ENCODE measurements at regions not wholly inside any gene's neighbourhood (a gene's known extent, or its start where the extent isn't known, plus 50 kb on each side); places are given as distances from the start of the nearest gene placed in this dataset.
"Not testable (repeated sequence)": the region's sequence is repeated elsewhere in the genome, so short reads cannot be mapped to it uniquely, and the experiment has no call there.

DNA sequence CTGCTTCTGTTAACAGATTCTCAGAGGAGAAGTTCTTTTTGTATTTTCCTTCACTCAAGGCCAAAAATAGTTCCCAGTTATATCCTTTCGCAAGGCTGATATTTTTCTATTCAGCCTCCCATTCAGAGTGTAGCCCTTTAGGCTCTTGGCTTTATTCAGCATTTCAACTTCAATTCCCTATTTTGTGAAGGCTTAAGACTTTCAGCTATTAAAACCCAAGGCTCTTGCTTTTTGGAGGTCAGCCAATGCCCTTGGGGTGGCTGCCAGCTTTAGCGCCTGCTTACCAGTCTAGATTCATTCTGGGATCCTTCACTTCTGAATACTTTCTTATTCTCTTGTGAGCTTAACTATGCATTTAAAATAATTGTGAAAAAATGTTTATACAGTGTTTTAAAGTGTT is 57.3 kb upstream of the ADGRA3 start:
- H3K27me3 ChIP-seq (replicated peaks; ENCODE audit: control insufficient read depth, insufficient read depth, low read length): no peaks in the 10 kb centered on the region
- H3K9me3 ChIP-seq (ENCODE audit: control insufficient read depth, low read length): peaks cover 11% of the 10 kb centered on the region
- H3K4me1 ChIP-seq (ENCODE audit: control insufficient read depth, insufficient read depth, low read length): no peaks in the 10 kb centered on the region
- no peak overlapping the region for H3K4me3 ChIP-seq (ENCODE audit: low read length)
- DNase-seq (ENCODE audit: low read depth): peak; percentile 3
- H3K36me3 ChIP-seq (ENCODE audit: control insufficient read depth, insufficient read depth, low read length, severe bottlenecking): no peaks in the 10 kb centered on the region
- no peak overlapping the region for H3K9ac ChIP-seq (ENCODE audit: low read length)

DNA sequence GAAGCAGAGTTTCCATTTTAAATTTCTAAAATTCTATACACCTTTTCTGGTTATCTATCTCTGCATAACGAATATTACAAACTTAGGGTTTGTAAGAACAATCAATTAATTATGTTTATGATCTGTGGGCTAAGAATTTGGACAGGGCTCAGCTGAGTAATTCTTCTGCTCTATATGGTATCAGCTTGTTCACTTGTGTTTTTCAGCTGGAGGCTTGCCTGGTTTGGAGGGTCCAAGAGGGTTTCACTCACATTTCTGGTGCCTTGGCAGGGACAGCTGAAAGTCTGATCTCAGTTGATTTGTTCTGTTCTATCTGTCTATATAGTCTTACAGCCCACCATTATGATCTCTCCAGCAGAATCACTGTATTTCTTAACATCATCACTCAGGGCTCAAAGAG is 57.8 kb upstream of the ADGRA3 start:
- Histone ChIP-seq H3K4me3 (ENCODE audit: low read length) (no peak overlapping the region), H3K9me3 (ENCODE audit: control insufficient read depth, low read length) (peaks cover 11% of the 10 kb centered on the region), H3K9ac (ENCODE audit: low read length) (no peak overlapping the region), H3K36me3 (ENCODE audit: control insufficient read depth, insufficient read depth, low read length, severe bottlenecking) (no peaks in the 10 kb centered on the region), H3K4me1 (ENCODE audit: control insufficient read depth, insufficient read depth, low read length) (no peaks in the 10 kb centered on the region), H3K27me3 (replicated peaks; ENCODE audit: control insufficient read depth, insufficient read depth, low read length) (no peaks in the 10 kb centered on the region)
- no peak for DNase-seq (ENCODE audit: low read depth)

DNA sequence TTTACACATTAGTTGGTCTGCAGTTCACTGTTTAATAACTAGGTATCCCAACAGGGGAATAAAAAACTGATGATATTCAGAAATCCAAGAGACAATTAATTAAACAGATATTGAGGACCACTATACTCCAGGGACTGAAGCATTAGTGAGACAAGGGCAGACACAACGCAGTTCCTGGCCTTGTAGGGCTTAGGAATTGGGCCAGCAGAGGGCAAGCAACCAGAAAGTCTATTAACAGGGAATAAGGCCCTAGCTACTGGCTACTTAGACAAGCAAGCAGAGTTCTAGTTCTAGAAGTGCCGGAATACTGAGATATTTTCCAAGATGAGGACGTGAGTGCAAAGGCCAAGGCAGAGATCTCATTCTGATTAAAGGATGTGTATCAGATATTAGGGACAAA is 58.6 kb upstream of the ADGRA3 start:
- no peak overlapping the region for H3K4me3 ChIP-seq (ENCODE audit: low read length)
- H3K27me3 ChIP-seq (replicated peaks; ENCODE audit: control insufficient read depth, insufficient read depth, low read length): no peaks in the 10 kb centered on the region
- DNase-seq (ENCODE audit: low read depth): no peak
- H3K9ac ChIP-seq (ENCODE audit: low read length): no peak overlapping the region
- no peaks in the 10 kb centered on the region for H3K36me3 ChIP-seq (ENCODE audit: control insufficient read depth, insufficient read depth, low read length, severe bottlenecking)
- H3K9me3 ChIP-seq (ENCODE audit: control insufficient read depth, low read length): peaks cover 8% of the 10 kb centered on the region
- no peaks in the 10 kb centered on the region for H3K4me1 ChIP-seq (ENCODE audit: control insufficient read depth, insufficient read depth, low read length)

DNA sequence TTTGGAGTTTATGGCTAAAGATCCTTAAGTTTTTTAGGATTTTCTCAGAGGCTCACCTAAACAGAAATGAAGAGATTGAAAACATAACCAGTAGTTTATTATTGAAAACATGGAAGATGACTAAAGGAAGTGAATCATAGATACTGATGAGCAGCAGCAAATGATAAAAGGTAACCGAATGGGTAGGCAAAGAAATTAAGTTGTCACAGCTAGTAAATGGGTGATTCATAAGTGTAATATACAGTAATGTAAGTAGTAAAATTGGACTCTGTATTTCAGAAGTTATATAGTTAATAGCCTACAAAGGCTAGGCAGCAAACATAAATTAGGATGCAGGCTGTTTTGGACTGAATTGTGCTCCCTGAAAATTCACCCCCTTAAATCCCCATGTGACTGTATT is 59.0 kb upstream of the ADGRA3 start:
- DNase-seq (ENCODE audit: low read depth): no peak
- H3K4me3 ChIP-seq (ENCODE audit: low read length): no peak overlapping the region
- peaks cover 4% of the 10 kb centered on the region for H3K9me3 ChIP-seq (ENCODE audit: control insufficient read depth, low read length)
- H3K4me1 ChIP-seq (ENCODE audit: control insufficient read depth, insufficient read depth, low read length): no peaks in the 10 kb centered on the region
- H3K27me3 ChIP-seq (replicated peaks; ENCODE audit: control insufficient read depth, insufficient read depth, low read length): no peaks in the 10 kb centered on the region
- no peaks in the 10 kb centered on the region for H3K36me3 ChIP-seq (ENCODE audit: control insufficient read depth, insufficient read depth, low read length, severe bottlenecking)
- no peak overlapping the region for H3K9ac ChIP-seq (ENCODE audit: low read length)

DNA sequence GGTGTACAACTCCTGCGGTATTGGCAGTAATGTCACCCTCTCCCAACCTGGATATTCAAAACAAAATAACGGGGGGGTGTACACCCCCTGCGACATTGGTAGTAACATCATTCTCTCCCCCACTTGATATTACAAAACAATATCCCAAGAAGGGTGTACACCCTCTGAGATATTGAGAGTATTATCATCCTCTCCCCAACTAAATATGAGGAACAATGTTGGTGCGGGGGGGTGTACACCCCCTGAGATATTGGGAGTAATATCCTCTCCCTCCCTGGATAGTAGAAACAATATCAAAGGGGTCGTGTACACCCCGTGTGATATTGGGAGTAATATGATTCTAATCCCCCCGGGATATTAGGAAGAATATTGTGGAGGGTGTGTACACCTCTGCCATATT is 71.4 kb upstream of the ADGRA3 start:
- Histone ChIP-seq H3K36me3 (ENCODE audit: control insufficient read depth, insufficient read depth, low read length, severe bottlenecking) (no peaks in the 10 kb centered on the region), H3K9me3 (ENCODE audit: control insufficient read depth, low read length) (no peaks in the 10 kb centered on the region), H3K9ac (ENCODE audit: low read length) (no peak overlapping the region), H3K4me1 (ENCODE audit: control insufficient read depth, insufficient read depth, low read length) (no peaks in the 10 kb centered on the region), H3K4me3 (ENCODE audit: low read length) (no peak overlapping the region), H3K27me3 (replicated peaks; ENCODE audit: control insufficient read depth, insufficient read depth, low read length) (no peaks in the 10 kb centered on the region)
- no peak for DNase-seq (ENCODE audit: low read depth)

DNA sequence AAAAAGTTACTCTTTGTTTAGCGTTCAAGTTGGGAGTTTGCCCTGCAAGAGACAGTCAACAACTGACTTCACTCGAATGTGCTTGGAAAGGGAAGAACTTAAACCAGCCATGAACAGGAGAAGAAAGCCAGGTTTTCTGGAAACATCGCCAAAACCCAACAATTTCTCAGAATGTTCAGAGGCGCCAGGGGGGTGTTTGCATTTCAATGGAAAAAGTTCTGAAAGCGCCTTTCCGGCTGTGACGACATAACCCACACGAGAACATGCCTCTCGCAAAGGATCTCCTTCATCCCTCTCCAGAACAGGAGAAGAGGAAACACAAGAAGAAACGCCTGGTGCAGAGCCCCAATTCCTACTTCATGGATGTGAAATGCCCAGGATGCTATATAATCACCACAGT is 78.1 kb upstream of the ADGRA3 start:
- Histone ChIP-seq H3K4me3 (ENCODE audit: low read length) (no peak overlapping the region), H3K27me3 (replicated peaks; ENCODE audit: control insufficient read depth, insufficient read depth, low read length) (peaks cover 4% of the 10 kb centered on the region), H3K9me3 (ENCODE audit: control insufficient read depth, low read length) (no peaks in the 10 kb centered on the region), H3K4me1 (ENCODE audit: control insufficient read depth, insufficient read depth, low read length) (no peaks in the 10 kb centered on the region), H3K9ac (ENCODE audit: low read length) (no peak overlapping the region), H3K36me3 (ENCODE audit: control insufficient read depth, insufficient read depth, low read length, severe bottlenecking) (no peaks in the 10 kb centered on the region)
- no peak for DNase-seq (ENCODE audit: low read depth)

DNA sequence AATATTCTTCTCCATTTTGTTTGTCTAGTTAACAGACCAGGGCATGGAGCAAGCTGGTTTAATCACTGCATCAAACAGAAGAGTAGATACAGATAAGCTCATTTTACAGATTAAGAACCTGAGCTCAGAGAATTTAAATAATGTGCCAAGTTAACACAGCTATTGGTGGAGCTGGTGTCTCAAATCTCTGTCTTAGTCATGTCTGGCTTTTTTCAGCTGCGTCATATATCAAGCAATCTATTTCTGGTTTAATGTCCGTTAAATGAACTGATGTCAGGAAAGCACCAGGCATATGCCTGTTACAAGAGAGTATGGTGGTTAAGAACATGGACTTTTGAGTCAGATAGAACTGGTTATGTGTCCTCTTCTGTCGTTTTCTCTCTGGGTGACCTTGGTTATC is 79.8 kb upstream of the ADGRA3 start:
- no peak for DNase-seq (ENCODE audit: low read depth)
- H3K27me3 ChIP-seq (replicated peaks; ENCODE audit: control insufficient read depth, insufficient read depth, low read length): peaks cover 4% of the 10 kb centered on the region

DNA sequence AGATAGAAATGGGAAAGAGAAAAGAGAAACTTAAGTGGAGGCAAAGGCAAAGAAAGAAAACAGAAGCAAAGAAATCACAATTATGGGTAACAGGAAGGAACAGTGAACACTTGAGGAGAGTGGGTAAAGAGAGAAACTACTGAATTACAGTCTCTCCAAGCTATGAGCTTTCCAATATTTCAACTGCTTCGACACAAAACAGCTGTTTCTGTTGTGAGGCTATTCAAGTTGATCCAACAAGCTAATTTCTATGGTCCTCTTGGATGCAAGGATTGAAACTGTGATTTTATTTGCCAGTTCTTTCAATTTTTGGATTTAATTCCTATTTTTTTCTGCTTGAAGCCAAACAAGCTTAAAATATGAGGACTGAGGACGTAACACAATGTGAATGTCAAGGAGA is 80.5 kb upstream of the ADGRA3 start:
- no peaks in the 10 kb centered on the region for H3K36me3 ChIP-seq (ENCODE audit: control insufficient read depth, insufficient read depth, low read length, severe bottlenecking)
- no peak overlapping the region for H3K4me3 ChIP-seq (ENCODE audit: low read length)
- H3K4me1 ChIP-seq (ENCODE audit: control insufficient read depth, insufficient read depth, low read length): no peaks in the 10 kb centered on the region
- H3K27me3 ChIP-seq (replicated peaks; ENCODE audit: control insufficient read depth, insufficient read depth, low read length): peaks cover 4% of the 10 kb centered on the region
- no peak overlapping the region for H3K9ac ChIP-seq (ENCODE audit: low read length)
- H3K9me3 ChIP-seq (ENCODE audit: control insufficient read depth, low read length): no peaks in the 10 kb centered on the region
- DNase-seq (ENCODE audit: low read depth): no peak

More for the DNA sequence above, 79.8 kb upstream of the ADGRA3 start:
- H3K36me3 ChIP-seq (ENCODE audit: control insufficient read depth, insufficient read depth, low read length, severe bottlenecking): no peaks in the 10 kb centered on the region
- H3K9ac ChIP-seq (ENCODE audit: low read length): no peak overlapping the region
- H3K9me3 ChIP-seq (ENCODE audit: control insufficient read depth, low read length): no peaks in the 10 kb centered on the region
- H3K4me1 ChIP-seq (ENCODE audit: control insufficient read depth, insufficient read depth, low read length): no peaks in the 10 kb centered on the region
- H3K4me3 ChIP-seq (ENCODE audit: low read length): no peak overlapping the region

DNA sequence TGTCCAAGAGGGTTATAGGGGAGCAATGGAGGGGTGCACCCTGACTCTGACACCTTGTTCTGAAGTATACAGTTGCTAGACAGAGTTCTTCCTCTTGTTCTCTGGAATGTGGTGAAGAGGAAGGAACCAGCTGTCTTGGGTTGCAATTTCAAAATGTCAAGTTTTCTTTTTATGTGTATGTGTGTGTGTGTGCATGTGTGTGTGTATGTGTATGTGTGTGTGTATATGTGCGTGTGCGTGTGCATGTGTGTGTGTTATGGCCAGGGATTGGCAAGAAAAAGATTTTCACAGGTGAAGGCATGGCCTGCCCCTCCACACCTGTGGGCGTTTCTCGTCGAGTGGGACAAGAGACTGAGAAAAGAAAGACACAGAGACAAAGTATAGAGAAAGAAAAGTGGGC is 81.6 kb upstream of the ADGRA3 start:
- H3K4me3 ChIP-seq (ENCODE audit: low read length): no peak overlapping the region
- peaks cover 4% of the 10 kb centered on the region for H3K27me3 ChIP-seq (replicated peaks; ENCODE audit: control insufficient read depth, insufficient read depth, low read length)
- no peaks in the 10 kb centered on the region for H3K9me3 ChIP-seq (ENCODE audit: control insufficient read depth, low read length)
- H3K9ac ChIP-seq (ENCODE audit: low read length): no peak overlapping the region
- H3K4me1 ChIP-seq (ENCODE audit: control insufficient read depth, insufficient read depth, low read length): no peaks in the 10 kb centered on the region
- DNase-seq (ENCODE audit: low read depth): no peak
- no peaks in the 10 kb centered on the region for H3K36me3 ChIP-seq (ENCODE audit: control insufficient read depth, insufficient read depth, low read length, severe bottlenecking)

DNA sequence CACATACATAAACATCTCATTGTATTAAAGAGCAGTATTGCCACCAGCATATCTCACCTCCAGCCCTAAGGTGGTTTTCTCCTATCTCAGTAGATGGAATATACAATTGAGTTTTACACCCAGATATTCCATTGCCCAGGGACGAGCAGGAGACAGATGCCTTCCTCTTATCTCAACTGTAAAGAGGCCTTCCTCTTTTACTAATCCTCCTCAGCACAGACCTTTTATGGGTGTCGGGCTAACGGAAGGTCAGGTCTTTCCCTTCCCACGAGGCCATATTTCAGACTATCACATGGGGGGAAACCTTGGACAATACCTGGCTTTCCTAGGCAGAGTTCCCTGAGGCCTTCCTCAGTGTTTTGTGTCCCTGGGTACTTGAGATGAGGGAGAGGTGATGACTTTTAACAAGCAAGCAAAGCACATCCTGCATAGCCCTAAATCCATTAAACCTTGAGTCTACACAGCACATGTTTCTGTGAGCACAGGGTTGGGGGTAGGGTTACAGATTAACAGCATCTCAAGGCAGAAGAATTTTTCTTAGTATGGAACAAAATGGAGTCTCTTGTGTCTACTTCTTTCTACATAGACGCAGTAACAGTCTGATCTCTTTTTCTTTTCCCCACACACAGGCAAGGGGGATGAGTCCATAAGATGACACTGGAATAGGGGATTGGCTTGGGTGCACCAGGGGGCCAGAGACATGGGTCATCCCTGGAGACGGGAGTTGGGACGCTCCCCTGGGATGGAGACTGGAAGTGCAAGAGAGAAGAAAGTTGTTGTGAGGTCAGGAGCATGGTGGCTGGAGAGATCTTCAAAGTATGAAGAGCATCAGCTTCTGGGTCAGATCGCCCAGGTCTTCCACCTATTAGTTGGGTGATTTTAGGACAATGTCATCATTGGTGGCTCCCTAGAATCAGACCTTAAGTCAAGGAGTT is 82.5 kb upstream of the ADGRA3 start:
- H3K9me3 ChIP-seq (ENCODE audit: control insufficient read depth, low read length); H3K4me3 ChIP-seq (ENCODE audit: low read length); DNase-seq (ENCODE audit: low read depth); H3K36me3 ChIP-seq (ENCODE audit: control insufficient read depth, insufficient read depth, low read length, severe bottlenecking); H3K4me1 ChIP-seq (ENCODE audit: control insufficient read depth, insufficient read depth, low read length); H3K27me3 ChIP-seq (replicated peaks; ENCODE audit: control insufficient read depth, insufficient read depth, low read length); H3K9ac ChIP-seq (ENCODE audit: low read length): not testable (repeated sequence)

DNA sequence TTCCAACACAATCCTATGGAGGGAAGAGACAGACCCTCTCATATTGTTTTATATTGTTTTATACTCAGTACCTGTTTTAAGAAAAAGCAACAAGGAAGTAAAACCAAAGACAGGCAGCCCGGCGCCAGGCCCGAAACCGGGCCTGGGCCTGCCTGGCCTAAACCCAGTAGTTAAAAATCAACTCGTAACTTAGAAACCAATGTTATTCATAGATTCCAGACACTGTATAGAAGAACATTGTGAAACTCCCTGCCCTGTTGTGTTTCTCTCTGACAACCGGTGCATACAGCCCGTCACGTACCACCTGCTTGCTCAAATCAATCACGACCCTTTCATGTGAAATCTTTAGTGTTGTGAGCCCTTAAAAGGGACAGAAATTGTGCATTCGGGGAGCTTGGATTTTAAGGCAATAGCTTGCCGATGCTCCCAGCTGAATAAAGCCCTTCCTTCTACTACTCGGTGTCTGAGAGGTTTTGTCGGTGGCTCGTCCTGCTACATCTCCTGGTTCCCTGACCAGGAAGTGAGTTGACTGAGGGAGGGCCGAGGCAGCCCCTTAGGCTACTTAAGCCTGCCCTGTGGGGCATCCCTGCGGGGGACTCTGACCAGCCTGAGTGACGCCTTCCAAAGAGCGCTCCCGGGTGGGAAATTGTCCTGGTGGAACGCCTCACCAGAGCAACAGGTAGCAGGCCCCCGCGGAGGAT is 83.5 kb upstream of the ADGRA3 start:
- not testable (repeated sequence) for H3K9ac ChIP-seq (ENCODE audit: low read length); DNase-seq (ENCODE audit: low read depth); H3K27me3 ChIP-seq (replicated peaks; ENCODE audit: control insufficient read depth, insufficient read depth, low read length); H3K4me1 ChIP-seq (ENCODE audit: control insufficient read depth, insufficient read depth, low read length); H3K4me3 ChIP-seq (ENCODE audit: low read length); H3K9me3 ChIP-seq (ENCODE audit: control insufficient read depth, low read length); H3K36me3 ChIP-seq (ENCODE audit: control insufficient read depth, insufficient read depth, low read length, severe bottlenecking)

All from adipocyte (in vitro differentiated cells).